Stimulated activated CD8-positive, alpha-beta memory T cell treated with anti-CD3 and anti-CD28 coated beads, Interleukin-4, amount 100 ng/mL, for 24 hours (primary cell): ENCODE measurements at regions not wholly inside any gene's neighbourhood (a gene's known extent, or its start where the extent isn't known, plus 50 kb on each side); places are given as distances from the start of the nearest gene placed in this dataset.
"Not testable (repeated sequence)": the region's sequence is repeated elsewhere in the genome, so short reads cannot be mapped to it uniquely, and the experiment has no call there.

Source experiments
- DNase-seq: peaks from one replicate; pipeline ENCODE4 v3.0.0-alpha.2; 2020; ENCODE audit warnings: low read depth

DNA sequence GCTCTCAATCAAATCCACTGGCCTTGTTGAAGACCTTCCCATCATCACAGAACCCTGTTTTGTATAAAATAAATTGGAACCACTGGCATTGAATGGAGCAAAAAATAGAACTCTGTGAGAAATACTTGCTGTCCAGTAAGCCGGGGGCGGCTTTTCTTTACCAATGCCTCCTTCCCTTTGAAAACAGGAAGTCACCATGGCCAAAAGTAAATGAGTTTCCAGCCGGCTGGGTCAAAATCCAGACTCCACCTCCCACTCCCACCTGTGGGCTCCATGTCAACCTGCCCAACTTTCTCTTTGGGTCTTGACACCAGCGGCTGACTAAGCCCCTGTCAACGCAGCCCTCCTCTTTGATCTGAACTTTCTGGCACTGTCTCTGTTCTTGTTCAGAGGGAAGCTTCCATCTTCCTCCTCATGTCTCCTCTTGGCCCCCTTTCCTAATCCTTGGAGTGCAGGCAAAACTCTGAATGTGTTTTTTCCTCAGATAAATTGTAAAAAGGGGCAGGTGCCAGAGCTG lies 95.2 kb downstream of the TFAP2C start:
- no peak for DNase-seq

DNA sequence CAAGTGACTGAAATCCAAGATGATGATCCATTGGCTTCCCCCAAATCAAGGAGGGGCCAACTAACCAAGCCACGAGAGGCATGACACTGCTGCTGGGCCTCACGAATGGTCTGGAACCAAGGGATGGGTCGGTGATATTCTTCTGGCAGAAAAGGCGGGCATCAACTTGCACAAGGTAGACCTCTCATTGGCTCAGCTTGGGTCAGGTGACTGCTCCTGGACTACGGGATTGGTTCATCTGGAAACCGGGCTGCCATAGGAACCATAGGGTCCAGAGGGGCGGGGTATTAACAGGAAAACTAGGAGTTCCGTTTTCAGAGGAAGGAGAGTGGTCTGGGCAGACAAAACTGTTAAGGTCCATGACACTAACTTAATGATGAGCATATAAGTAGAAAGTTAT lies 100.9 kb downstream of the TFAP2C start:
- no peak for DNase-seq

DNA sequence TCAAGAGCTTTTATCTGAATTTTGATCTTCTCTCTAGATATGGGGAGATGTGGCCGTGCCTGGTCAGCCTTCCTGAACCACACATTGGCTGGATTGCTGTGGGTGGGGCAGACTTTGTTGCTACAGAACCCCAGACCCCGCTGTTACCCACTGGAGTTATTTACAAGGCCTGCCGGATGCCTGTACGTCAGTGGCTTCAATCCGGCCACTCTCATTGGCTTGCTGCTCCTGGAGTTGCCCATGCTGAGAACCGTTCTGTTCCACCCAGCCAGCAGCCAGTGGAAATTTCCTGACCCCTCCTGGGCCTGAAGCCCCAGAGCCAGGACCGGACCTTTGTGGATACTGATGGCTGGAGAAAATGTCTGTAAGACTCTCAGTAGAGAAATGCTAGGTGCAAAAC lies 101.9 kb downstream of the TFAP2C start:
- no peak for DNase-seq

DNA sequence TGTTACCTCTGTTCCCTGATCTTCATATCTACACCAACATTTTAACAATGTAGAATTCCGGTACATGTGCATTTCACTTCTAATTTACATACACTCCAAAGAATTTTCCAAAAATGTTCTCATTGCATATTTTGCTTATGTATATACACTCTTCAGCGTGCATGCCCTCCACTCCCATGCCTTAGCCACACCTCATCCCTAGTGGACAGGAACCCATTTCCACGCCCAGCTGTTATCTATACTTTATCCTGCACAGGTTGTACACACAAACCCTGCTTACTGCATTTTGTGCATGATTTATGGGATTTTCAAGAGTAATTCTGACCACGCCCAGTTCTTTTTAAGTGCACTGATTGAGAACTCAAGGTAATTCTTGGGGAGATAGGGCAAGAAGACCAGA lies 102.4 kb downstream of the TFAP2C start:
- no peak for DNase-seq

DNA sequence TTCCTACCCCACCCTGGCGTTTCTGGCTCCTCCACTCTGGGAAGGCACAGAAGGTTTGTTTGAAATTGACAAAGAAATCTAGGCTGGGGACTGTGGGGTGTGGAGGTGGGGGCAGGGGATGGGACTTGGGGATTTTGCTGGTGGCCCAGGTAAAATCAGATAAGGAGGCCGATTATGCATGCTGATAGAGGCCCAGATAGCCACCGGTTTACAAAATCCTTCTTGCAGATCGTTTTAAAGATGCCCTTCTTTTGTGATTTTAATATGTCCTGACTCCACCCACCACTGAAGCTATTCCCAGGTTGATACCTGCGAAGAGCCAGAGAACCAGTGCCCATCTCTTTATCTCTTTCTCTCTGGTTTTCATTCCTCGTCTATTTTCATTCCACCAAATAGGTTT lies 104.9 kb downstream of the TFAP2C start:
- DNase-seq: no peak

DNA sequence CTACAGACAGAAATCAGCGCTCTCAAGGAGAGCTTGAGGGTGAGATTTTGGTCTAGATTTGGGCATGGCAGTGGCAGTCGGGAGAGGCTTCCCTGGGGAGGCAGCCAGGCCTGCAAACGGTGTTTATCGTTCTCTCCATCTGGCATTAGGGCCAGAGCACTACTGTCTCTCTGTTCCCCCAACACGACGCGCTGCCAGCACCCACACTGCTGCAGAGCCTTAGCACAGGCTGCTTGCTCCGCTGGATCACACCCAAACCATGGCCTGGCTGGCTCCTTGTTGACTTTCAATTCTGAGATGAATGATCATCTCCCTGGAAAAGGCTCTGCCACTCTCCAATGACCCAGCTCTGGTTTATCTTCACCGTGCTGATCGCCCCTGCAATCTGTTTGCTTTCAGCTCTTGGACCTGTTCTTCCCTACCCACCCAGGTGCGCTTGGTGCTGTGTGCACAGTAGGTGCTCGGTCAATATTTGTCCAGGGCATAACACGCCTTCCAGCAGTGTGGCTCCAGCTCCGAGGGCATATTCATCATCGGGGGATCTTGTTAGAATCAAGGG lies 106.1 kb downstream of the TFAP2C start:
- DNase-seq: no peak

DNA sequence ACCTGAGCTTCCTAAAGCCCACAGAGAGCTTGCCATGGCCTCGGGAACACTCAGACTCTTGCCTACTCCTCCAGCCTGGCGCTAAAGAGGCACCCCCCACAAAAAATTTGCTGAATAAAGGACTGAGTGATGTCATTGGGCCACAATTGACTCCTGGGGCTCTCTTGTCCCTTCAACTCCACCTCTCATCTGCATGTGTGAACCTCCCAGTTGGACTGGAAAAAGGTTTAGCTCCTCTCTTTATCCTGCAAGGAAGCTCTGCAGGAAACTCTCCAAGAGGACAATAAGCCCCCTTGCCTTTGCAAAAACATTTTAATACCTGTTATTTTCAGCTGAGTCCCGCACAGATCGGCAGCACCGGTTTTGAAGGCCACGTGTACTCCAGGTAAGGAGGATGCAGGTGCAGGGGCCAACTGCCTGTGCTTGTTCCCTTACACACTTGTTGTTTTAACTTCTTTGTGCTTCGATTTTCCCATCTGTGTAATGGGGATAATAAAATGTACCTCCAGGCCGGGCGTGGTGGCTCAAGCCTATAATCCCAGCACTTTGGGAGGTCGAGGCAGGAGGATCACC lies 107.3 kb downstream of the TFAP2C start:
- DNase-seq: no peak

DNA sequence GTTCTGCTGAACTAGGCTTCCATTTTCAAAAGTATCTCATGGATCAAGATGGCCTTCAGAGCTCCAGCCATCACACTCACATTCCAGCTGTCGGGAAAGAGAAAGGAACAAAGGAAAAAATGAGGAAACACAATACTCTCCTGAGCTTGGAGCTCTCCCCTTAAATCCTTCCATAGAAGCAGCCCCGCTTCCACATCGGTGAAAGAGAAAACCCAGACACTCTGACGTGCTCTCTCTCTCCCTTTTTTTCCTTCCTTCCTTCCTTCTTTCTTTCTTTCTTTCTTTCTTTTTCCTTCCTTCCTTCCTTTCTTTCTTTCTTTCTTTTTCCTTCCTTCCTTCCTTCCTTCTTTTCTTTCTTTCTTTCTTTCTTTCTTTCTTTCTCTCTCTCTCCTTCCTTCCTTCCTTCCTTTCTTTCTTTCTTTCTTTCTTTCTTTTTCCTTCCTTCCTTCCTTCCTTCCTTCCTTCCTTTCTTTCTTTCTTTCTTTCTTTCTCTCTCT lies 115.3 kb downstream of the TFAP2C start:
- not testable (repeated sequence) for DNase-seq

DNA sequence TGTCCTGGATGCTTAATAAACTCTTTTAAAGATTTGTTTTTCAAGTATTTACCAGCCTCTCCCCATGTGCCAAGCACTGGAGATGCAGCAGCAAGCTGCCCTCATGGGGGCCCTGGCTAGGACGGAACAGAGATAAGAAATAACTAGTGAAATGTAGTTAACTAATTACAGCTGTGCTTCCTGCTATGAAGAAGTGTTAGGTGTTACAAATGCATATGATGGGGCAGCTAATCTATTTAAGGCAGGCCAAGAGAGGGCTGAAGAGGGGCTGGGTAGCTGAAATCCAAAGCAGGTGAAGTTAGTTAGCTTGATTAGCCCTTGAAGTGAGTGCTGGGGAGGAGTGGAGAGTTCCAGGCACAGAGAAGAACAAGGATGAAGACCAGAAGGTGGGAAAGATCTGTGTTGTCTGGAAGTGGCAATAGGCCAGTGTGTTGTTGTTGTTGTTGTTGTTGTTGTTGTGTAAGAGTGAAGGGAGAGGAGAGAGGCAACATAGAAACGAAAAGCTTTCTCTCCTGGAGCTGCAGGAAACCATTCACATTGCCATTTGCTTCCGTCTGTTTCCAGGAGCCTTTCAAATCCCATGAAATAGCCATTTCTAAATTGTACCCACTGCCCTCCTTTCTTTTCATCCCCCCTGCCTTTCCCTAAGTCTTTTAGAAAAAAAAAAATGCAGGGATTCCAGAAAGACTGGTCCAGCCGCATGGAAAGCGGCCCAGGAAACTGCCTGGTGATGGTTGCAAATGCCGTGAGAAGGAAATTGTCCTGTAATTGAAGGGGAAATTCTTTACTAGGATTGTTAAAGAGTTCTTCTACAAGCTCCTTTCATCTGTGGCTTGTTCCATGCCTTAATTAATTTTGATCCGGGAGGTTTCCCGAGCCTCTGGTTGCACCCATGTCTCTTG lies 119.6 kb downstream of the TFAP2C start:
- no peak for DNase-seq

DNA sequence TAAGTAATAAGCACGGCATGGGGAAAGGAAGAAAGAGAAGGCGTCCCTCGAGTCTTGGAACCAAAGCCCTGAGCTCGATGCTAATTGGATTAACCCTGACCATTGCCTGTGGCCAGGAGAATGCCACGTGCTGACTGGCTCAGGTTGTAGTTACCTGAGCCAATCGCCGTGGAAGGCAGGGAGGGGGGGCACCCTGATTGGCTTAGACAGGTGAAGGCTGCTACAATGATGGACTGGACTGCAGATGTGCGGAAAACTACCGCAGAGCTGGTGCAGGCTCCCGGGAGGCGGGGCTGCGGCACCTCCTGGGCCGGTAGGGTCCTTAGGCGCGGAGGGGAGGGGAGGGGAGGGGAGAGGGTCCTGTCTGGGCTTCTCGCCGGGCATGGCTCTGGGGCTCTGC lies 121.3 kb downstream of the TFAP2C start:
- no peak for DNase-seq

DNA sequence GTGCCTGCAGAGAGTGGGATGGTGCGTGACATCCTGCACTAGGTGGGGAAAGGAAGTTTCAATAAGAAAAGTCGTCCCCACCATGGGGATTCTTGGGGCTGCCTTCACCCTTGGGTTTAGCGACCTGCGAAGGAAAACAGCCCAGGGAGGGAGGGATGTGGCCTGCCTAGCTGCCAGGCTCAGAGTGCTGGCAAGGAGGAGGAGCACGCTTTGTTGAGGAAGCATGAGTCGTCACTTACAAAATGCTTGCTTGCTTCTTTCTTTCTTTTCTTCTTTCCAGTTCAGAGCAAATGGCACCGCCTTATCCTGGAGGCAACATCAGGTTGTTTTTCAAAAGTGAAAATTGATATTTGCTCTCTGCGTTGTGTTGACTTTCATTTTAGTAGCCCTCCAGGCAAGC lies 123.2 kb downstream of the TFAP2C start:
- no peak for DNase-seq

DNA sequence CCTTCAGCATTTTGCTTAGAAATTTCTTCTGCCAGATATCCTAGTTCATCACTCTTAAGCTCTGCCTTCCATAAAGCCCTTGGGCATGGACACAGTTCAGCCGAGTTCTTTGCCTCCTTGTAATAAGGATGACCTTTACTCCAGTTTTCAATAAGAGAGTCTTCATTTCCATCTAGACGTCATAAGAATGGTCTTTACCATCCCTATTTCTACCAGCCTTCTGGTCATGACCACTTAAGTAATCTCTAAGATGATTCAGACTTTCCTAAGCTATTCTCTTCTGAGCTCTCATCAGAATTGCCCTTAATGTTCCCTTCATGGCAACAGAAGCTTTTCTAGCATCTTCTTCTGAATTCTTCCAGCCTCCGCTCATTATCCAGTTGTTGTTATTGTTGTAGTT lies 126.1 kb downstream of the TFAP2C start:
- DNase-seq: no peak

DNA sequence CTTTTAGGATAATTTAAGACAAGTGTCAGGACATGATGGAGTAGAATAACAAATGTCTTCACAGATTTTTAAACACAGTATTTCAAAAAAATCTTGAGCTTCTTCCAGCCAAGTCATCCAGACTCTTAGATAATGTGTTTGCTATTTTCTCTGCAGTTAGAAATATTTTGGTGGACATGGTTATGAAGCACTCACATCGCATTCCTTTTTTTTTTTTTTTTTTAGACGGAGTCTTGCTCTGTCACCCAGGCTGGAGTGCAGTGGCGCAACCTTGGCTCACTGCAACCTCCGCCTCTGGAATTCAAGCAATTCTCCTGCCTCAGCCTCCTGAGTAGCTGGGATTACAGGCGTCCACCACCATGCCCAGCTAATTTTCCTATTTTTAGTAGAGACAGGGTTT lies 127.6 kb downstream of the TFAP2C start:
- DNase-seq: not testable (repeated sequence)

DNA sequence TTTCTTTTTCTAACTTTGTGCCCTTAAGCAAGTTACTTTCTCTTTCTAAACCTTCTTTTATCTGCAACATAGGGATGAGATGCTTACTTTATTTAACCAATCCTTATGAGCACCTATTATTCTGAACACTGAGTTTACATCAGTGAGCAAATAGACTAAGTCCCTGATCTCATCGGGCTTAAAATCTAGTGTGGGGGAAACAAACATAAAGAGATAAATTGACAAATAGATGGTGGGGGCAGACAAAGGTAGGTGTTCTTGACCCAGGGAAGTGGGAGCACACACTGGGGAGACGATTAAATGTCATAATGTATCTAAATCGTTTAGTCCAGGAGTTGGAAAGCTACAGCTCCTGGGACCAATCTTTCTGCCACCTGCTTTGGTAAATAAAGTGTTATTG lies 129.6 kb downstream of the TFAP2C start:
- no peak for DNase-seq

DNA sequence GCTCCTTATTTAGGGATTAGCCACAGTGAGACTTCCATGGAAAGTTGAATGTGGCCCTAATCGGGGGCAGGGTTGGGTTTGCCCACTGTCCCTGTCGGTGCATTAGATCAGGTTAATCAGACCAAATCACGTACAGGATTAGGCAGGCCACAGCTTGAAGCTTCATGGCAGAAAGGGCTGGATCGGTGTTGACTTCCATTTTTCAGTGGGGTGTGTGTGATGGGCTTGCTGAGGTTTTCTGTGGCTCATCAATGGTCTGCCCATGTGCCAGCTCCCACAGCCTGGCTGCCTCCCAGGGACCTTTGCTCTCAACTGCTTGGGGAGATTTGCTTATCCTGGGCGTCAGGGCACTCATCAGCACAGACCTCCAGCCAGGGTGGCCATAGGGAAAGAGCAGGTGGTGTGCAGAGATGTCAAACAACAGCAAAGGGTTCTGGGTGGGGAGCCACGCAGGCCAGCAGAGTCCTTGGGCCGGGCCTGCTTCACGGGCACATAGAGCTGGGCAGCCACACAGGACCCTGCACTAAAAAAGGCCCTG lies 130.7 kb downstream of the TFAP2C start:
- no peak for DNase-seq

DNA sequence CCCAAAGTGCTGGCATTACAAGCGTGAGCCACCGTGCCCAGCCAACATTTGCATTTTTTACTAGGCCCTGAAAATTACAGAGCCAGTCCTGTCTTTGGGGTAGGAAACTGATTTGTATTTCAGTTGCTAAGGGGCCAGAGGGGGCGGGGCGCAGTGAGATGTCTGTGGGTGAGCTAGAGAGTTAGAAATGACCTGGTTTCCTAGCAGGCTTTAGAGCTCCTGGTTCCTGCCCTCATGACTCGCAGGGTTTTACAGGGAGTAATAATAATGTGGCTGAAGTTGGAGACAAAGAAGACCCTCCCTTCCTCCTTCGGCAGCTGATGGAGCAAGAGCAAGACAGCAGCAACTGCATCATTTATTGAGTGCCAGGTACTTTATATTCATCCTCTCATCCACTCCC lies 131.5 kb downstream of the TFAP2C start:
- DNase-seq: no peak

DNA sequence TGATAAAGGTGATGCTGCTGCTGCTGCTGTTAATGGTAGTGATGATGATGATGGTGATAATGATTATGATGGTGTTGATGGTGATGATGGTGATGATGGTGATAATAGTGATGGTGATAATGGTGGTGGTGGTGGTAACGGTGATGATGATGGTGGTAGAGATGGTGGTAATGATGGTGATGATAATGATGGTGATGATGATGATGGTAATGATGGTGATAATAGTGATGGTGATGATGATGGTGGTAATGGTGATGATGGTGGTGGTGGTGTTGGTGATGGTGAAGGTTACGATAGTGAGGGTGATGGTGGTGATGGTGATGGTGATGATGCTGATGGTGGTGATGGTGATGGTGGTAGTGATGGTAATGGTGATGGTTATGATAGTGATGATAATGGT lies 132.3 kb downstream of the TFAP2C start:
- no peak for DNase-seq

DNA sequence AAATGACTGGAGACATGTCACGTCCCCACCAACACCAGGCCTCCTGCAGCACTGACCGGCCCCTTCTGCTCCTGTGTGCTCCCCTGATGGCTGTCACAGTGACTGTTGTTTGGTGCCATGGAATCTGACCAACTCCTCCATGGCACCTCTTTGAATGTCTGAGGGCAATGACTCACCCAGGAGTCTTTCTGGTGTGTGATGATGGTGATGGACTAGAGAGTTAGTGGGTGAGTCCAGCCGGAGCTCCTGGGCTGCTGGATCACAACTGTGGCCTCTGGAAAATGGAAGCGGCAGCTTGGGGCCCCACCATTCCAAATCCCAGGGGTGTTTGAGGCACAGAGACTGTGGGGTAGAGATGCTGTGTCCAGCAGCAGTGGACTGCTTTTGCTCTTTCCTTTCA lies 133.3 kb downstream of the TFAP2C start:
- DNase-seq: no peak

DNA sequence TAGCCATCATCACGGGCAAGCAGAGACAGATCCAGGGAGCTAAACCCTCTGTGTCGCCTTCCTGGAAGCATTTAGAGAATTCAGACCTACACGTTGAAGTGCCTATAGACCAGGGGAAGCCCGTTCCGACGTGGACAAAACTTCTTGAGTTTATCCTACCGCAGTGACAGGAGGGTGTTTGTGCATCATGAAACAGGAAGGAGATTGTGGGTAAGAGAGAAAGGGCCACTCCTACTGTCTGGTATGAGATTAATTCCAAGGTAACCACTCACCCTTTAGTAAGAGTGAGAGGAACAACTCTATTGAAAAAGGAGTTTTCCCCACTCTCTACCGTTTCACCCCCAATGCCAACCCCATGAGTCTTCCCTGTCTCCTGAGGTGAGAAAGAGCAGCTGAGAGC lies 133.7 kb downstream of the TFAP2C start:
- no peak for DNase-seq

DNA sequence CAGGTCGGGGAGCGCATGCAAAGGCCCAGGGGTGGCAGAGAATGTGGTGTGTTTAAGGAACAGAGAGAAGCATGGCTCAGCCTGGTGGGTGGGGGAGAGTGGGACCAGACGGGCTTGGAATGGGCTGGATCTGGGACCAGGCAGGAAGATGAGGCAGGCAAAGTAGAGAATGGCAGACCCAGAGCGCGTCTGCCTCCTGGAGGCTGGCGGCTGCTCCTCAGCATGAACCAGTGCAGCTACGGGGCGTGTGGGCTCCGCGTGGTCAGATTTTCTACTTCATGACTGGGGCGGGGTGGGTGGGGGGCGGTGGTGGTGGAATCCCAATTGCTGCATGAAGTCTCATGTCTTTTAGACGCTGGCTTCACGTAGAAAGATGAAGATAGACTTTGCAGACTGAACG lies 135.6 kb downstream of the TFAP2C start:
- no peak for DNase-seq

DNA sequence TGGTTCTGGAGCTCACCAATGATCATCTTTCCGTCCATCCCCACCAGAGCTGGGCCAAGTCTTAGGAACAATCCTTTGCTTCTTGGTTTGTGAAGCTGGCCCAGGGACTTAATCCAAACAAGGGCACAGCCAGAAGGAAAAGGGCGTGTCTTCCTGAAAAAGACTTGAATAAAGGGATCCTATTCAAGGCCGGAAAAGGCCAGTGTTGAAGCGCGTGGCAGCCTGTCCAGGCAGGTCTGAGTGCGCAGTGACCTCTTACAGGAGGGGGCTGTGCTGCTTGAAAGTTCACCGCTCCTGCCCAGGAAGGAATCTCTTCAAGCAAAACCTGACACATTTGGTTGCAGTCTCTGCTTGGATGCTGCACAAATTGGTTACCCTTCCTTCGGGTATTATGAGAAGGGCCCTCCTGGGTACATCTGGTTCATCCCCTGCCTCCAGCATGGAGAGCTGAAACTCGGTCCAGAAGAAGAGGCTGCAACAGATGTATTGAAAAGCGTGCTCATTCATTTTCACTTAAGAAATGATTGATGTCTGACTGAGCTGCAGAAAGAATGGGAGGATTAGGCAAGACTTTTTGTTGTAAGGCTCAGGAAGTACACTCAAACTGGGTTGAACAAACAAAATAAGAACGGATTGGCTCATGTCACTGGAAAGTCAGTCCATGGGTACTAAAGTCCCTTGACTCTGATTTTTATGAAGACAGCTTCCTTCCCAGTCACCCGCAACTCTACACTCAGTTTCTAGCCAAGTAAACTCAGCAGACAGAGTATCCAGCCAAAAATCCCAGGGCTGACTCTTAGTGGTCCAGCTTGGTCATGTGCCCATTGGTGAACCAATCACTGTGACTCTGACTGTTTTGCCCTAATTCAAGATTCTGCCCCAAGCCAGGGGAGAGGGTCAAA lies 136.3 kb downstream of the TFAP2C start:
- no peak for DNase-seq

DNA sequence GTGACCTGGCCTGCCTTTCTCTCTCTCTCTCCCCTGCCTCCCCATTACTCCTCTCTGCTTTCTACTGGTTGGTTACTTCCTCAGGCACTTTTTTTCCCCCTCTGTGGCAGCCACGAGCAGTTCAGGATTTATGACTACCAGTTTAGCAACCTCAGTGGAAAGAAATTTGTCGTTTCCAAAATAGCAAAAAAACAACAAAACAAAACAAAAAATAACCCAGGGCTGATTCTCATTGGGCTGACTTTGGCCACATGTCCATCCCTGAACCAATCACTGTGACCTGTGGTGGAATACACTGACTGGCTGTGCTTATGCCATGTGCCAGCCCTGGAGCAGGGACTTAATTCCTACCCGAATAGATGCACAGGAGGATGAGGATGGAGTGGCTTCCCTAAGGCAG lies 137.4 kb downstream of the TFAP2C start:
- no peak for DNase-seq
